K562 (cell line): ENCODE measurements at regions not wholly inside any gene's neighbourhood (a gene's known extent, or its start where the extent isn't known, plus 50 kb on each side); places are given as distances from the start of the nearest gene placed in this dataset.
"Not testable (repeated sequence)": the region's sequence is repeated elsewhere in the genome, so short reads cannot be mapped to it uniquely, and the experiment has no call there.

Experiments used
- ATAC-seq: fragments of 200-7000 bp; cut with Tn5 transposase; 3 replicates; pipeline ENCODE4 v1.9.1; 2020; ENCODE audit warnings: moderate library complexity
- BruUV-seq: library from RNA; stranded (reverse); fragments of 400-500 nt; replicated peaks from 2 replicates; lab custom pipeline; 2021; lab: Mats Ljungman, UMichigan
- CTCF ChIA-PET: fragments of 300-600 bp; formaldehyde crosslinking; extraction: SDS; loops from one replicate; lab custom pipeline; 2021; ENCODE audit warnings: low intra/inter-chr PET ratio; lab: Yijun Ruan, JAX
- POLR2A ChIA-PET: fragments of 300-600, 350-650 bp; sonication (Branson Sonifier 250); formaldehyde crosslinking; extraction: SDS; loops from one replicate; lab custom pipeline; 2021; ENCODE audit warnings: antibody characterized with exemption, inconsistent platforms; lab: Yijun Ruan, JAX
- DNase-seq, 4 experiments: peaks; one replicate each; pipeline versions ENCODE4 v3.0.0 to v3.0.0-alpha.2; 2011 to 2018; ENCODE audit warnings: low spot score in 3 of 4, mixed read lengths in 3 of 4; ENCODE audit errors: extremely low read depth in 1 of 4
- FAIRE-seq: peaks from 2 replicates; lab custom pipeline; 2011; peaks lifted over from hg19 to GRCh38; lab: Jason Lieb, UNC
- H2AFZ ChIP-seq: 2 replicates; pipeline ENCODE4 v1.6.0; 2011; ENCODE audit warnings: low read depth, low read length, control low read depth, inconsistent platforms
- H3K27ac ChIP-seq: fragments of 200-600 bp; 3 replicates; pipeline ENCODE4 v1.8.0; 2011; ENCODE audit warnings: low read depth, mild to moderate bottlenecking, control low read depth, inconsistent platforms, low read length, moderate library complexity, mixed read lengths; ENCODE audit errors: extremely low read depth
- H3K27me3 ChIP-seq, 2 experiments: fragments of 300-600 bp in 1 of 2; 2 replicates in 1 of 2; 3 replicates in 1 of 2; pipeline versions ENCODE4 v1.6.0 to v1.8.0; 2011; ENCODE audit warnings: inconsistent platforms in 2 of 2, low read length in 2 of 2, mild to moderate bottlenecking in 1 of 2, mixed read lengths in 1 of 2, moderate library complexity in 1 of 2; ENCODE audit not compliant: control insufficient read depth in 2 of 2, insufficient read depth in 2 of 2
- H3K36me3 ChIP-seq: fragments of 300-600 bp; 3 replicates; pipeline ENCODE4 v1.8.0; 2011; ENCODE audit warnings: mild to moderate bottlenecking, low read length, inconsistent platforms; ENCODE audit not compliant: control insufficient read depth, insufficient read depth
- H3K4me1 ChIP-seq, 2 experiments: fragments of 200-600 bp in 1 of 2; replicated peaks in 1 of 2; 2 replicates in 1 of 2; 3 replicates in 1 of 2; pipeline versions ENCODE4 v1.5.1 to v1.8.0; 2011; ENCODE audit warnings: inconsistent platforms in 2 of 2, low read length in 2 of 2, mild to moderate bottlenecking in 1 of 2, mixed read lengths in 1 of 2, moderate library complexity in 1 of 2; ENCODE audit not compliant: control insufficient read depth in 2 of 2, insufficient read depth in 2 of 2
- H3K4me2 ChIP-seq: 2 replicates; pipeline ENCODE4 v1.6.1; 2011; ENCODE audit warnings: low read length, control low read depth, inconsistent platforms, mixed read lengths; ENCODE audit not compliant: insufficient read depth
- H3K4me3 ChIP-seq: fragments of 200-600 bp; sonication (generic), shearing (Covaris generic); 2 replicates; pipeline ENCODE4 v1.5.1; 2016; ENCODE audit warnings: control low read depth, inconsistent platforms
- H3K79me2 ChIP-seq: fragments of 200-600 bp; 3 replicates; pipeline ENCODE4 v1.8.0; 2011; ENCODE audit warnings: low read length, inconsistent platforms; ENCODE audit not compliant: control insufficient read depth, insufficient read depth
- H3K9ac ChIP-seq, 2 experiments: 2 replicates each; pipeline versions ENCODE4 v1.6.0 to v1.6.1; 2011; ENCODE audit warnings: low read depth in 2 of 2, low read length in 2 of 2, control low read depth in 1 of 2, inconsistent platforms in 1 of 2, mild to moderate bottlenecking in 1 of 2, mixed read lengths in 1 of 2; ENCODE audit not compliant: insufficient read depth in 1 of 2
- H3K9me1 ChIP-seq: one replicate; pipeline ENCODE4 v1.6.0; 2011; ENCODE audit warnings: inconsistent platforms, mild to moderate bottlenecking, low read length, moderate library complexity; ENCODE audit not compliant: control insufficient read depth, insufficient read depth
- H3K9me3 ChIP-seq: replicated peaks from 2 replicates; pipeline ENCODE4 v1.5.1; 2011; ENCODE audit warnings: low read depth, low read length, inconsistent platforms; ENCODE audit not compliant: control insufficient read depth, insufficient read depth
- H4K20me1 ChIP-seq: replicated peaks from 2 replicates; pipeline ENCODE4 v1.6.1; 2011; ENCODE audit warnings: low read length, inconsistent platforms, mixed read lengths; ENCODE audit not compliant: control insufficient read depth, insufficient read depth
- CCNT2 ChIP-seq: IDR thresholded peaks from 2 replicates; pipeline ENCODE4 v1.6.1; 2011; ENCODE audit warnings: borderline replicate concordance, low read depth, mild to moderate bottlenecking, moderate library complexity, mixed read lengths, low read length; ENCODE audit not compliant: insufficient read length; ENCODE audit errors: extremely low read depth
- THRAP3 ChIP-seq: fragments of 450-650 bp; IDR thresholded peaks from 2 replicates; pipeline ENCODE4 v1.6.1; 2016; ENCODE audit warnings: mild to moderate bottlenecking, inconsistent platforms, borderline replicate concordance
- WGBS: fragments of 100-300 bp; shearing (Covaris generic); methylation state at CpG from one replicate; pipeline ENCODE4 v1.1.6; 2016; ENCODE audit warnings: low coverage, mixed read lengths; ENCODE audit not compliant: insufficient coverage; ENCODE audit errors: missing lambda C conversion rate; 5-methylcytosine and 5-hydroxymethylcytosine counted together
- in situ Hi-C: fragments of 300-500 bp; cut with MboI; formaldehyde crosslinking; loops from 4 replicates; pipeline ENCODE4 v1.15.0; 2018; ENCODE audit warnings: inconsistent platforms, mixed read lengths
- intact Hi-C: fragments of 100-400 bp; cut with micrococcal nuclease; formaldehyde crosslinking; loops from 2 replicates; pipeline ENCODE4 v1.14.2; 2022
- TF ChIP-seq, protein P1 (sequence below): fragments of 200-800 bp; sonication (Bioruptor generic); IDR thresholded peaks from 2 replicates; pipeline ENCODE4 v1.6.1; 2017; ENCODE audit warnings: missing genetic modification characterization, missing compliant biosample characterization
- TF ChIP-seq, protein P2 (sequence below): fragments of 450-650 bp; formaldehyde crosslinking; conservative IDR thresholded peaks from 2 replicates; pipeline ENCODE4 v1.4.0; 2022; ENCODE audit warnings: mild to moderate bottlenecking, missing genetic modification characterization

DNA sequence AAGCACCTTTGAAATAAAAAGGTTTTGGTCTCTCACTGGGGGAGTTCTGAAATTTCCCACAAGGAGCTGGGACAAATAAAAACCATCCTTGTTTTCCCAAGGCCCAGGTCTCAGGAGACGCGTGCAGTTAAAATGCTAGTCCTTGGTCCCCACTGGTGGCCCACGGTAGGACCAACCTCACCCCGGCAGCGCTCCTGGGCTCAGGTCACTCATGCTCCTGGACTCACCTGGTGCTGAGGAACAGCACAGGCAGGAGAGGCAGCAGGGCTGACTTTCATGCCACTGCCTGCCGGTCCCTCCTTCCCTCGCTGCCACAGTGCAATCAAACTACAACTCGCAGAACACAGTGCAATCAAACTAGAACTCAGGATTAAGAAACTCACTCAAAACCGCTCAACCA is 356.8 kb upstream of the CCDC179 start (continued):
- TF ChIP-seq, protein P1, sequence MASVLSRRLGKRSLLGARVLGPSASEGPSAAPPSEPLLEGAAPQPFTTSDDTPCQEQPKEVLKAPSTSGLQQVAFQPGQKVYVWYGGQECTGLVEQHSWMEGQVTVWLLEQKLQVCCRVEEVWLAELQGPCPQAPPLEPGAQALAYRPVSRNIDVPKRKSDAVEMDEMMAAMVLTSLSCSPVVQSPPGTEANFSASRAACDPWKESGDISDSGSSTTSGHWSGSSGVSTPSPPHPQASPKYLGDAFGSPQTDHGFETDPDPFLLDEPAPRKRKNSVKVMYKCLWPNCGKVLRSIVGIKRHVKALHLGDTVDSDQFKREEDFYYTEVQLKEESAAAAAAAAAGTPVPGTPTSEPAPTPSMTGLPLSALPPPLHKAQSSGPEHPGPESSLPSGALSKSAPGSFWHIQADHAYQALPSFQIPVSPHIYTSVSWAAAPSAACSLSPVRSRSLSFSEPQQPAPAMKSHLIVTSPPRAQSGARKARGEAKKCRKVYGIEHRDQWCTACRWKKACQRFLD (CRISPR knock-in tag), result no peak
- TF ChIP-seq, protein P2, sequence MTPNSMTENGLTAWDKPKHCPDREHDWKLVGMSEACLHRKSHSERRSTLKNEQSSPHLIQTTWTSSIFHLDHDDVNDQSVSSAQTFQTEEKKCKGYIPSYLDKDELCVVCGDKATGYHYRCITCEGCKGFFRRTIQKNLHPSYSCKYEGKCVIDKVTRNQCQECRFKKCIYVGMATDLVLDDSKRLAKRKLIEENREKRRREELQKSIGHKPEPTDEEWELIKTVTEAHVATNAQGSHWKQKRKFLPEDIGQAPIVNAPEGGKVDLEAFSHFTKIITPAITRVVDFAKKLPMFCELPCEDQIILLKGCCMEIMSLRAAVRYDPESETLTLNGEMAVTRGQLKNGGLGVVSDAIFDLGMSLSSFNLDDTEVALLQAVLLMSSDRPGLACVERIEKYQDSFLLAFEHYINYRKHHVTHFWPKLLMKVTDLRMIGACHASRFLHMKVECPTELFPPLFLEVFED, result no peak
- TF ChIP-seq CCNT2, result no peak
- no peak for TF ChIP-seq THRAP3

DNA sequence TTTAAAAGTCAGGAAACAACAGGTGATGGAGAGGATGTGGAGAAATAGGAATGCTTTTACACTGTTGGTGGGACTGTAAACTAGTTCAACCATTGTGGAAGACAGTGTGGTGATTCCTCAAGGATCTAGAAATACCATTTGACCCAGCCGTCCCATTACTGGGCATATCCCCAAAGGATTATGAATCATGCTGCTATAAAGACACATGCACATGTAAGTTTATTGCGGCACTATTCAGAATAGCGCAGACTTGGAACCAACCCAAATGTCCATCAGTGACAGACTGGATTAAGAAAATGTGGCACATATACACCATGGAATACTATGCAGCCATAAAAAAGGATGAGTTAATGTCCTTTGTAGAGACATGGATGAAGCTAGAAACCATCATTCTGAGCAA is 359.8 kb upstream of the CCDC179 start:
- H3K4me1 ChIP-seq, DNase-seq, H3K36me3 ChIP-seq, H4K20me1 ChIP-seq, H3K9me1 ChIP-seq, FAIRE-seq, H3K4me3 ChIP-seq, CTCF ChIA-PET, H3K27me3 ChIP-seq, POLR2A ChIA-PET, H2AFZ ChIP-seq, BruUV-seq, in situ Hi-C loops, H3K9ac ChIP-seq, ATAC-seq, H3K79me2 ChIP-seq, H3K27ac ChIP-seq, intact Hi-C loops, H3K9me3 ChIP-seq, H3K4me2 ChIP-seq: not testable (repeated sequence)
- 0% methylated on average over 3 of the region's 3 CpGs for WGBS
